ENCODE measurements at regions not wholly inside any gene's neighbourhood (a gene's known extent, or its start where the extent isn't known, plus 50 kb on each side); places are given as distances from the start of the nearest gene placed in this dataset.

- peak; percentile 69 for DNase-seq (ENCODE audit: low read depth)
- no peak overlapping the region for H3K4me3 ChIP-seq (ENCODE audit: low read depth, low read length)
- peak; percentile 34 for TF ChIP-seq CTCF (conservative IDR thresholded peaks at IDR 0.05; ENCODE audit: low read depth, low read length)
Observed at GRCh38 chr1:183711741-183712361, 58.7 kb upstream of the APOBEC4 start.

GRCh38 chr1:183711165-183711682 lies 58.1 kb upstream of the APOBEC4 start:
- no peak for DNase-seq (ENCODE audit: low read depth)
- H3K4me3 ChIP-seq (ENCODE audit: low read depth, low read length) = no peak overlapping the region
- TF ChIP-seq CTCF (conservative IDR thresholded peaks at IDR 0.05; ENCODE audit: low read depth, low read length) = no peak

GRCh38 chr1:183710734-183711133 lies 57.6 kb upstream of the APOBEC4 start:
- H3K4me3 ChIP-seq (ENCODE audit: low read depth, low read length) = no peak overlapping the region
- no peak for TF ChIP-seq CTCF (conservative IDR thresholded peaks at IDR 0.05; ENCODE audit: low read depth, low read length)
- DNase-seq (ENCODE audit: low read depth) = no peak

GRCh38 chr1:183710333-183710732 lies 57.2 kb upstream of the APOBEC4 start:
- DNase-seq (ENCODE audit: low read depth) = no peak
- TF ChIP-seq CTCF (conservative IDR thresholded peaks at IDR 0.05; ENCODE audit: low read depth, low read length) = no peak
- H3K4me3 ChIP-seq (ENCODE audit: low read depth, low read length) = no peak overlapping the region

GRCh38 chr1:183704131-183704530 lies 51.0 kb upstream of the APOBEC4 start:
- no peak overlapping the region for H3K4me3 ChIP-seq (ENCODE audit: low read depth, low read length)
- no peak for DNase-seq (ENCODE audit: low read depth)
- TF ChIP-seq CTCF (conservative IDR thresholded peaks at IDR 0.05; ENCODE audit: low read depth, low read length) = no peak
